Left lung (tissue), 4 donors: ENCODE measurements at regions not wholly inside any gene's neighbourhood (a gene's known extent, or its start where the extent isn't known, plus 50 kb on each side); places are given as distances from the start of the nearest gene placed in this dataset.

Experiments used
- ATAC-seq: fragments of 200-7000 bp; cut with Tn5 transposase; one replicate; pipeline ENCODE4 v1.9.1; 2020; ENCODE audit warnings: moderate library complexity
- DNase-seq, 4 donors: peaks; one replicate each; pipeline ENCODE4 v3.0.0-alpha.2; 2013 to 2020
- H3K27ac ChIP-seq, 2 donors: fragments of 200-600 bp; sonication (generic) in 1 of 2; one replicate each; pipeline versions ENCODE4 v1.5.0 to v1.8.0; 2020 to 2021
- H3K27me3 ChIP-seq, 2 donors: fragments of 200-600 bp; sonication (generic) in 1 of 2; one replicate each; pipeline versions ENCODE4 v1.5.0 to v1.8.0; 2020 to 2021
- H3K36me3 ChIP-seq, 2 donors: fragments of 200-600 bp; sonication (generic) in 1 of 2; one replicate each; pipeline versions ENCODE4 v1.5.0 to v1.8.0; 2020 to 2021
- H3K4me1 ChIP-seq, 2 donors: fragments of 200-600 bp; one replicate each; pipeline ENCODE4 v1.8.0; 2021
- H3K4me3 ChIP-seq, 2 donors: fragments of 200-600 bp; sonication (generic) in 1 of 2; one replicate each; pipeline versions ENCODE4 v1.5.0 to v1.8.0; 2020 to 2021; ENCODE audit warnings: mild to moderate bottlenecking in 1 of 2
- H3K9me3 ChIP-seq, 2 donors: fragments of 200-600 bp; sonication (generic) in 1 of 2; one replicate each; pipeline versions ENCODE4 v1.5.0 to v1.8.0; 2020 to 2021
- CTCF ChIP-seq, 2 donors: fragments of 200-600 bp; sonication (generic) in 1 of 2; IDR thresholded peaks; one replicate each; pipeline versions ENCODE4 v1.5.0 to v1.8.0; 2021; ENCODE audit warnings: antibody characterized with exemption in 2 of 2
- intact Hi-C, 2 donors: fragments of 100-400 bp; cut with DNase I; formaldehyde crosslinking; loops; one replicate each; pipeline versions ENCODE4 v1.11.2 to v1.14.2; 2022
- donor health status: DM: no; HTN: yes; CAD: no.
- donor health status: DM: no; HTN: no; CAD: no.

GRCh38 chr3:14290631-14291385, 111.6 kb upstream of the SLC6A6 start:
- DNase-seq (no peak), ATAC-seq (peak; percentile 83)
- no peak overlapping the region for H3K27ac ChIP-seq
- no peaks in the 10 kb centered on the region for H3K36me3 ChIP-seq
- H3K4me1 ChIP-seq, result no peaks in the 10 kb centered on the region
- intact Hi-C loops, result no loop called here
- H3K27me3 ChIP-seq, result no peaks in the 10 kb centered on the region
- no peak overlapping the region for H3K4me3 ChIP-seq
- no peaks in the 10 kb centered on the region for H3K9me3 ChIP-seq
- TF ChIP-seq CTCF (IDR thresholded peaks at IDR 0.05), result no peak

GRCh38 chr3:14295037-14295436, 107.4 kb upstream of the SLC6A6 start:
- intact Hi-C loops, result no loop called here
- DNase-seq (no peak), ATAC-seq (no peak)
- Histone ChIP-seq H3K27ac (no peak overlapping the region), H3K27me3 (peaks cover 0 to 23% of the 10 kb centered on the region in 2 donors), H3K4me3 (no peak overlapping the region), H3K9me3 (no peaks in the 10 kb centered on the region), H3K4me1 (no peaks in the 10 kb centered on the region), H3K36me3 (no peaks in the 10 kb centered on the region)
- no peak for TF ChIP-seq CTCF (IDR thresholded peaks at IDR 0.05)

GRCh38 chr3:14295801-14296200, 106.6 kb upstream of the SLC6A6 start:
- ATAC-seq, result no peak
- Histone ChIP-seq H3K4me3 (no peak overlapping the region), H3K36me3 (no peaks in the 10 kb centered on the region), H3K27ac (no peak overlapping the region), H3K9me3 (no peaks in the 10 kb centered on the region), H3K27me3 (peaks cover 0 to 23% of the 10 kb centered on the region in 2 donors), H3K4me1 (no peaks in the 10 kb centered on the region)
- TF ChIP-seq CTCF (IDR thresholded peaks at IDR 0.05), result no peak
- no peak for DNase-seq
- intact Hi-C loops, result no loop called here

GRCh38 chr3:14297305-14297704, 105.1 kb upstream of the SLC6A6 start:
- intact Hi-C loops, result no loop called here
- Histone ChIP-seq H3K27me3 (peaks cover 0 to 27% of the 10 kb centered on the region in 2 donors), H3K4me1 (no peaks in the 10 kb centered on the region), H3K27ac (no peak overlapping the region), H3K9me3 (no peaks in the 10 kb centered on the region), H3K36me3 (no peaks in the 10 kb centered on the region), H3K4me3 (no peak overlapping the region)
- no peak for TF ChIP-seq CTCF (IDR thresholded peaks at IDR 0.05)
- ATAC-seq (no peak), DNase-seq (no peak)

- no peak overlapping the region for H3K27ac ChIP-seq
- intact Hi-C loops, result no loop called here
- H3K36me3 ChIP-seq, result no peaks in the 10 kb centered on the region
- no peak for TF ChIP-seq CTCF (IDR thresholded peaks at IDR 0.05)
- H3K9me3 ChIP-seq, result no peaks in the 10 kb centered on the region
- H3K4me1 ChIP-seq, result no peaks in the 10 kb centered on the region
- peak; percentile 35 for ATAC-seq
- DNase-seq, result peak in 3 of 4 donors; percentile 35 to 73 (median 54)
- H3K27me3 ChIP-seq, result peaks cover 0 to 32% of the 10 kb centered on the region in 2 donors
- H3K4me3 ChIP-seq, result no peak overlapping the region
These were observed 104.6 kb upstream of the SLC6A6 start for GRCh38 chr3:14297784-14298236.
